H1 (cell line): ENCODE measurements at regions not wholly inside any gene's neighbourhood (a gene's known extent, or its start where the extent isn't known, plus 50 kb on each side); places are given as distances from the start of the nearest gene placed in this dataset.

Experiments used
- CBX5 ChIP-seq: fragments of 300-800, 300-1000 bp; sonication (generic); IDR thresholded peaks from 2 replicates; pipeline ENCODE4 v1.7.1; 2016; ENCODE audit warnings: antibody characterized with exemption, low read length, low read depth
- CHD7 ChIP-seq: fragments of 300-600 bp; sonication (generic); IDR thresholded peaks from 2 replicates; pipeline ENCODE4 v1.7.1; 2012; ENCODE audit warnings: low read length, moderate library complexity, mild to moderate bottlenecking, inconsistent platforms; ENCODE audit not compliant: insufficient replicate concordance
- CREB1 ChIP-seq: IDR thresholded peaks from 2 replicates; pipeline ENCODE4 v1.6.1; 2012; ENCODE audit warnings: inconsistent platforms
- GTF2F1 ChIP-seq: IDR thresholded peaks from 2 replicates; pipeline ENCODE4 v1.6.1; 2012; ENCODE audit warnings: low read depth, low read length, improper control_type of control experiment, borderline replicate concordance
- PHF8 ChIP-seq: fragments of 200-600 bp; sonication (generic); conservative IDR thresholded peaks from 2 replicates; pipeline ENCODE4 v1.7.1; 2012; ENCODE audit warnings: low read depth, mild to moderate bottlenecking, inconsistent platforms, low read length, moderate library complexity
- POLR2A ChIP-seq, 2 experiments: IDR thresholded peaks; 1 replicate in 1 of 2; 2 replicates in 1 of 2; pipeline ENCODE4 v1.6.1; 2011; ENCODE audit warnings: low read depth in 2 of 2, low read length in 2 of 2, mild to moderate bottlenecking in 2 of 2; ENCODE audit errors: control extremely low read depth in 1 of 2
- ZNF274 ChIP-seq: IDR thresholded peaks from 2 replicates; pipeline ENCODE4 v1.7.0; 2012; ENCODE audit warnings: low read length, borderline replicate concordance; ENCODE audit errors: extremely low read depth

- TF ChIP-seq CBX5 = no peak
- no peak for TF ChIP-seq CREB1
- TF ChIP-seq PHF8 = no peak
- TF ChIP-seq POLR2A (IDR thresholded peaks at IDR 0.05; ENCODE audit: control extremely low read depth in 1 of 2, low read depth in 2 of 2, low read length in 2 of 2) = no peak
- no peak for TF ChIP-seq CHD7
- no peak for TF ChIP-seq ZNF274
- TF ChIP-seq GTF2F1 = no peak
- TF ChIP-seq, all 59 proteins: peak for 0
Measured at GRCh38 chr10:61172182-61172926, 228.4 kb upstream of the RHOBTB1 start (continued).
